Mesenchymal stem cell (in vitro differentiated cells and primary cell): ENCODE measurements at regions not wholly inside any gene's neighbourhood (a gene's known extent, or its start where the extent isn't known, plus 50 kb on each side); places are given as distances from the start of the nearest gene placed in this dataset.
"Not testable (repeated sequence)": the region's sequence is repeated elsewhere in the genome, so short reads cannot be mapped to it uniquely, and the experiment has no call there.

Experiments
- DNase-seq: peaks from one replicate; pipeline ENCODE4 v3.0.0-alpha.2; 2013
- H2AFZ ChIP-seq: one replicate; pipeline ENCODE4 v1.6.1; 2013; ENCODE audit warnings: low read depth, mild to moderate bottlenecking, control low read depth, inconsistent platforms, low read length, moderate library complexity
- H2AK5ac ChIP-seq: 2 replicates; pipeline ENCODE4 v1.6.1; 2013; ENCODE audit warnings: low read length, moderate library complexity, mild to moderate bottlenecking, inconsistent platforms; ENCODE audit not compliant: severe bottlenecking
- H2BK120ac ChIP-seq: one replicate; pipeline ENCODE4 v1.6.1; 2013; ENCODE audit warnings: low read depth, mild to moderate bottlenecking, inconsistent platforms, low read length, moderate library complexity
- H2BK12ac ChIP-seq, 2 experiments: one replicate each; pipeline ENCODE4 v1.6.1; 2013; ENCODE audit warnings: inconsistent platforms in 2 of 2, low read length in 2 of 2, mild to moderate bottlenecking in 2 of 2, moderate library complexity in 2 of 2, control low read depth in 1 of 2
- H2BK15ac ChIP-seq: one replicate; pipeline ENCODE4 v1.6.1; 2013; ENCODE audit warnings: mild to moderate bottlenecking, low read depth, inconsistent platforms; ENCODE audit not compliant: poor library complexity, severe bottlenecking
- H2BK5ac ChIP-seq: 2 replicates; pipeline ENCODE4 v1.6.1; 2013; ENCODE audit warnings: low read depth, mild to moderate bottlenecking, low read length, control low read depth, inconsistent platforms; ENCODE audit not compliant: poor library complexity, severe bottlenecking
- H3K14ac ChIP-seq, 2 experiments: one replicate each; pipeline ENCODE4 v1.6.1; 2013; ENCODE audit warnings: inconsistent platforms in 2 of 2, low read length in 2 of 2, control low read depth in 1 of 2, mild to moderate bottlenecking in 1 of 2, moderate library complexity in 1 of 2
- H3K18ac ChIP-seq, 2 experiments: one replicate each; pipeline ENCODE4 v1.6.1; 2013; ENCODE audit warnings: inconsistent platforms in 2 of 2, low read length in 2 of 2, control low read depth in 1 of 2, low read depth in 1 of 2, mild to moderate bottlenecking in 1 of 2
- H3K23ac ChIP-seq, 2 experiments: one replicate each; pipeline ENCODE4 v1.6.1; 2013; ENCODE audit warnings: inconsistent platforms in 2 of 2, low read length in 2 of 2, mild to moderate bottlenecking in 2 of 2, moderate library complexity in 2 of 2, control low read depth in 1 of 2
- H3K27ac ChIP-seq: 2 replicates; pipeline ENCODE4 v1.5.1; 2013; ENCODE audit warnings: mild to moderate bottlenecking, moderate library complexity, low read length, control low read depth, inconsistent platforms; ENCODE audit not compliant: poor library complexity, severe bottlenecking
- H3K27me3 ChIP-seq, 2 experiments: 2 replicates each; pipeline versions ENCODE4 v1.6.1 to v1.7.0; 2013; ENCODE audit warnings: low read length in 2 of 2, mild to moderate bottlenecking in 2 of 2, moderate library complexity in 2 of 2, control low read depth in 1 of 2, inconsistent platforms in 1 of 2; ENCODE audit not compliant: control insufficient read depth in 1 of 2, insufficient read depth in 1 of 2
- H3K36me3 ChIP-seq, 2 experiments: 2 replicates each; pipeline versions ENCODE4 v1.6.1 to v1.7.0; 2013; ENCODE audit warnings: low read length in 2 of 2, control low read depth in 1 of 2, inconsistent platforms in 1 of 2, low read depth in 1 of 2, mild to moderate bottlenecking in 1 of 2; ENCODE audit not compliant: insufficient read depth in 2 of 2, control insufficient read depth in 1 of 2
- H3K4ac ChIP-seq, 2 experiments: one replicate each; pipeline ENCODE4 v1.6.1; 2013; ENCODE audit warnings: inconsistent platforms in 2 of 2, low read length in 2 of 2, mild to moderate bottlenecking in 2 of 2, moderate library complexity in 2 of 2, control low read depth in 1 of 2, low read depth in 1 of 2
- H3K4me1 ChIP-seq: 2 replicates; pipeline ENCODE4 v1.6.1; 2013; ENCODE audit warnings: low read depth, low read length, control low read depth; ENCODE audit not compliant: control insufficient read depth, insufficient read depth
- H3K4me2 ChIP-seq: 2 replicates; pipeline ENCODE4 v1.6.1; 2013; ENCODE audit warnings: low read length, mild to moderate bottlenecking, inconsistent platforms; ENCODE audit not compliant: poor library complexity, severe bottlenecking
- H3K4me3 ChIP-seq, 2 experiments: 2 replicates each; pipeline versions ENCODE4 v1.5.1 to v1.7.0; 2013; ENCODE audit warnings: low read length in 2 of 2, mild to moderate bottlenecking in 2 of 2, control low read depth in 1 of 2, low read depth in 1 of 2; ENCODE audit not compliant: insufficient read depth in 1 of 2
- H3K79me1 ChIP-seq: replicated peaks from 2 replicates; pipeline ENCODE4 v1.6.1; 2013; ENCODE audit warnings: mild to moderate bottlenecking, control low read depth, low read length, inconsistent platforms; ENCODE audit not compliant: poor library complexity, severe bottlenecking
- H3K9ac ChIP-seq: 2 replicates; pipeline ENCODE4 v1.7.0; 2013; ENCODE audit warnings: mild to moderate bottlenecking, low read length, moderate library complexity
- H3K9me3 ChIP-seq: 2 replicates; pipeline ENCODE4 v1.7.0; 2013; ENCODE audit warnings: mild to moderate bottlenecking, low read length; ENCODE audit not compliant: control insufficient read depth
- H4K8ac ChIP-seq: one replicate; pipeline ENCODE4 v1.6.1; 2013; ENCODE audit warnings: inconsistent platforms, mild to moderate bottlenecking, low read length, moderate library complexity
- H4K91ac ChIP-seq: one replicate; pipeline ENCODE4 v1.6.1; 2013; ENCODE audit warnings: mild to moderate bottlenecking, low read length, inconsistent platforms
- WGBS: methylation state at CpG from one replicate; pipeline ENCODE4 v1.1.7; 2013; ENCODE audit warnings: mixed read lengths; 5-methylcytosine and 5-hydroxymethylcytosine counted together

DNA sequence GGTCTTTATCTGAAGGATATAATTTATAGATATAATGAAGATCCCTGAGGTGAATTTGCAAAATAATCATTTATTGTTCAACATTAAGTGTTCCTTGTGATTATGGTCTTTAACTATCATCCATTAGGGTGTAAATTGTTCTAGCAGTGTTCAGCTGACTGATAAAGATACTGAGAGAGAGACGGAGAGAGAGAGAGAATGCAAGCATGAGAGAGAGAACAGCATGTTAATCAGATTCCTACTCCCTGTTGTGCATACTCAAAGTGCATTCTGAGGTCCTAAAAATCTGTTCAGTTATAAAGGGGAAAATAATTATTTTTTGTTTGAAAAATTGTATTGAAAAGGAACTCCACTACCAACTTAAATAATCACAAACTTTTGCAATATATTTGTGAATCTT lies 271.0 kb upstream of the CBLB start:
- Histone ChIP-seq H3K18ac (no peak overlapping the region), H3K27me3 (no peaks in the 10 kb centered on the region), H3K27ac (no peak overlapping the region), H3K4me3 (no peak overlapping the region), H2AK5ac (no peak overlapping the region), H3K23ac (no peak overlapping the region), H4K8ac (no peak overlapping the region), H2BK12ac (no peak overlapping the region), H3K9me3 (no peaks in the 10 kb centered on the region), H3K79me1 (no peaks in the 10 kb centered on the region), H2BK5ac (no peak overlapping the region), H2BK15ac (no peak overlapping the region), H3K4ac (no peak overlapping the region), H3K36me3 (no peaks in the 10 kb centered on the region), H3K4me1 (no peaks in the 10 kb centered on the region), H2AFZ (no peak overlapping the region), H3K14ac (no peak overlapping the region), H3K9ac (peak overlapping the region; percentile 33), H3K4me2 (no peak overlapping the region), H4K91ac (no peak overlapping the region), H2BK120ac (no peak overlapping the region)
- no peak for DNase-seq
- 67% methylated on average over 1 of the region's 1 CpG for WGBS

DNA sequence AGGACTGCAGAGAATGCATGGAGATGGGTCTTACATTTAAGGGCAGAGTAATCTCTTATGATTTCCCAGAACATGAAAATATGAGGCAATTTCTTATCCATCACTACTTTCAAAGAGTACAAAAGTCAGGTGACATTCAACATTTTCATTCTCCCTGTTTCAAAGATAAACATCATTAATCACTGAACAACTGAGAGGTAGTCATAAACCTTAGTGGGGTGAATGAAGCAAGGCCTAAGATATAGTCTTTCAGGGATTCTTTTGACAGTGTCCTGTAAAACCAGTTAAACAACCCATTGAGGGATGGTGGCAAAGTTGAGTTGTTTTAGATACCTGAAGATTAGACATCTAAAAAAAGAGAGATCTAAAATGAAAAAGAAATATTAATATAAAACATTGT lies 271.6 kb upstream of the CBLB start:
- no peak overlapping the region for H2BK12ac ChIP-seq
- H2AFZ ChIP-seq, result no peak overlapping the region
- no peaks in the 10 kb centered on the region for H3K36me3 ChIP-seq
- H2BK120ac ChIP-seq, result no peak overlapping the region
- H3K18ac ChIP-seq, result no peak overlapping the region
- H3K4ac ChIP-seq, result no peak overlapping the region
- H2BK15ac ChIP-seq, result no peak overlapping the region
- H3K27me3 ChIP-seq, result no peaks in the 10 kb centered on the region
- H3K23ac ChIP-seq, result no peak overlapping the region
- DNase-seq, result no peak
- no peaks in the 10 kb centered on the region for H3K4me1 ChIP-seq
- no peaks in the 10 kb centered on the region for H3K79me1 ChIP-seq
- no peak overlapping the region for H3K4me2 ChIP-seq
- no peak overlapping the region for H3K27ac ChIP-seq
- H4K8ac ChIP-seq, result no peak overlapping the region
- no peak overlapping the region for H3K9ac ChIP-seq
- H4K91ac ChIP-seq, result no peak overlapping the region
- H2BK5ac ChIP-seq, result no peak overlapping the region
- no peaks in the 10 kb centered on the region for H3K9me3 ChIP-seq
- H3K14ac ChIP-seq, result no peak overlapping the region
- H3K4me3 ChIP-seq, result no peak overlapping the region
- H2AK5ac ChIP-seq, result no peak overlapping the region

DNA sequence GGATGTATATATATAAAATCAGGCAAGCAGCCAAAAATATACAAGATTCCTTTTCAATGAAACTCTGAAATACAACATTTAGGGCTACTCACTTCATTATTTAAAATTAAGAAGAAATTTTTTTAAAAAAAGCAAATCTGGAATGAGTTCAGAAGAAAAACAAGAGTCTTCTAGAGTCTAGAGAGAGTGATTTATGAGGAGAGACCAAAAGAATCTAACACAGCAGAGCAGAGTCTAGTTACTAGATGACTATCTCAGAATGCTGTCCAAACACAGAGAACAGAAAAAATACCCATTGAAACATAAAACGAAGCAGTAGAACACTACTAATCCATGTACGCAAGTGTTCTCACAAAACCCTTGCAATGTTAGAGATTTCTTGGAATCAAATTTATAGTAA lies 275.2 kb upstream of the CBLB start:
- Histone ChIP-seq H3K36me3 (no peaks in the 10 kb centered on the region), H3K9ac (no peak overlapping the region), H3K18ac (no peak overlapping the region), H3K4ac (no peak overlapping the region), H2BK12ac (no peak overlapping the region), H2BK15ac (no peak overlapping the region), H2BK120ac (no peak overlapping the region), H3K4me1 (no peaks in the 10 kb centered on the region), H2AFZ (no peak overlapping the region), H3K27ac (no peak overlapping the region), H3K4me3 (no peak overlapping the region), H3K23ac (no peak overlapping the region), H3K9me3 (no peaks in the 10 kb centered on the region), H3K27me3 (no peaks in the 10 kb centered on the region), H4K91ac (no peak overlapping the region), H2AK5ac (no peak overlapping the region), H4K8ac (no peak overlapping the region), H3K14ac (no peak overlapping the region), H2BK5ac (no peak overlapping the region), H3K79me1 (no peaks in the 10 kb centered on the region), H3K4me2 (no peak overlapping the region)
- 80% methylated on average over 1 of the region's 2 CpGs for WGBS
- no peak for DNase-seq

DNA sequence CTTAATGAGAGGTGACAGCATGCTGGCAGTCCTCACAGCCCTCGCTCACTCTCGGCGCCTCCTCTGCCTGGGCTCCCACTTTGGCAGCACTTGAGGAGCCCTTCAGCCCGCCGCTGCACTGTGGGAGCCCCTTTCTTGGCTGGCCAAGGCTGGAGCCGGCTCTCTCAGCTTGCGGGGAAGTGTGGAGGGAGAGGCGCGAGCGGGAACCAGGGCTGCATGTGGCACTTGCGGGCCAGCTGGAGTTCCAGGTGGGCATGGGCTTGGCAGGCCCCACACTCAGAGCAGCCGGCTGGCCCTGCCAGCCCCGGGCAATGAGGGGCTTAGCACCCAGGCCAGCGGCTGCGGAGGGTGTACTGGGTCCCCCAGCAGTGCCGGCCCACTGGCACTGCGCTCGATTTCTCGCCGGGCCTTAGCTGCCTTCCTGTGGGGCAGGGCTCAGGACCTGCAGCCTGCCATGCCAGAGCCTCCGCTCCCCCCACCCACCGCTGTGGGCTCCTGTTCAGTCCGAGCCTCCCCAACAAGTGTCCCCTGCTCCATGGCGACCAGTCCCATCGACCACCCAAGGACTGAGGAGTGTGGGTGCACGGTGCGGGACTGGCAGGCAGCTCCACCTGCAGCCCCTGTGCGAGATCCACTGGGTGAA lies 279.7 kb upstream of the CBLB start:
- not testable (repeated sequence) for H2BK15ac ChIP-seq, H3K14ac ChIP-seq, H3K27me3 ChIP-seq, H3K79me1 ChIP-seq, H2BK12ac ChIP-seq, H2BK120ac ChIP-seq, H4K91ac ChIP-seq, H3K4me2 ChIP-seq, DNase-seq, H4K8ac ChIP-seq, H3K9ac ChIP-seq, H3K9me3 ChIP-seq, H2AK5ac ChIP-seq, H2AFZ ChIP-seq, H2BK5ac ChIP-seq, H3K23ac ChIP-seq, H3K36me3 ChIP-seq, H3K18ac ChIP-seq, H3K4me1 ChIP-seq, H3K4ac ChIP-seq, H3K27ac ChIP-seq, H3K4me3 ChIP-seq
- 98% methylated on average over 26 of the region's 28 CpGs for WGBS
